OCI-LY1 (cell line): ENCODE measurements at regions not wholly inside any gene's neighbourhood (a gene's known extent, or its start where the extent isn't known, plus 50 kb on each side); places are given as distances from the start of the nearest gene placed in this dataset.

Experiments
- H2AFZ ChIP-seq: fragments of 200-600 bp; sonication (generic), shearing (Covaris generic); 2 replicates; pipeline ENCODE4 v1.6.0; 2014; ENCODE audit warnings: antibody characterized with exemption, mild to moderate bottlenecking, low read length
- H3F3A ChIP-seq: fragments of 200-600 bp; sonication (generic), shearing (Covaris generic); 2 replicates; pipeline ENCODE4 v1.6.0; 2014; ENCODE audit warnings: mild to moderate bottlenecking, antibody characterized with exemption, low read length, moderate library complexity; ENCODE audit not compliant: insufficient read depth
- H3K27ac ChIP-seq: fragments of 200-600 bp; sonication (generic); 2 replicates; pipeline ENCODE4 v1.5.1; 2014; ENCODE audit warnings: low read length, mixed run types, mild to moderate bottlenecking, low read depth; ENCODE audit not compliant: poor library complexity, severe bottlenecking
- H3K27me3 ChIP-seq: fragments of 200-600 bp; sonication (generic); 2 replicates; pipeline ENCODE4 v1.6.0; 2014; ENCODE audit warnings: antibody characterized with exemption, mild to moderate bottlenecking, low read length, moderate library complexity; ENCODE audit not compliant: insufficient read depth
- H3K36me3 ChIP-seq: fragments of 200-600 bp; sonication (generic); 2 replicates; pipeline ENCODE4 v1.6.1; 2014; ENCODE audit warnings: mild to moderate bottlenecking, antibody characterized with exemption, low read length, moderate library complexity, mixed read lengths; ENCODE audit not compliant: insufficient read depth
- H3K4me1 ChIP-seq: fragments of 200-600 bp; sonication (generic); 2 replicates; pipeline ENCODE4 v1.5.1; 2014; ENCODE audit warnings: mild to moderate bottlenecking, low read length, moderate library complexity; ENCODE audit not compliant: insufficient read depth, severe bottlenecking
- H3K4me2 ChIP-seq: fragments of 200-600 bp; sonication (generic), shearing (Covaris generic); 2 replicates; pipeline ENCODE4 v1.6.1; 2014; ENCODE audit warnings: low read length
- H3K4me3 ChIP-seq: fragments of 200-600 bp; sonication (generic); 2 replicates; pipeline ENCODE4 v1.5.1; 2014; ENCODE audit warnings: low read length, low read depth, mild to moderate bottlenecking, mixed read lengths; ENCODE audit not compliant: poor library complexity, severe bottlenecking
- H3K79me2 ChIP-seq: fragments of 200-600 bp; shearing (Covaris generic); 2 replicates; pipeline ENCODE4 v1.6.1; 2016; ENCODE audit warnings: mixed run types, low read length, mixed read lengths; ENCODE audit not compliant: insufficient read depth
- H3K9ac ChIP-seq: fragments of 200-600 bp; sonication (generic), shearing (Covaris generic); 2 replicates; pipeline ENCODE4 v1.6.1; 2014; ENCODE audit warnings: mild to moderate bottlenecking, low read length, mixed read lengths
- H3K9me2 ChIP-seq: fragments of 200-600 bp; sonication (generic), shearing (Covaris generic); 2 replicates; pipeline ENCODE4 v1.6.1; 2014; ENCODE audit warnings: low read depth, mild to moderate bottlenecking, low read length, mixed read lengths
- H3K9me3 ChIP-seq: fragments of 200-600 bp; shearing (Covaris generic); 2 replicates; pipeline ENCODE4 v1.6.1; 2014; ENCODE audit warnings: low read length, mixed read lengths
- H4K20me1 ChIP-seq: fragments of 200-600 bp; sonication (generic), shearing (Covaris generic); 2 replicates; pipeline ENCODE4 v1.6.0; 2016; ENCODE audit warnings: mild to moderate bottlenecking, low read length; ENCODE audit not compliant: insufficient read depth
- EZH2 ChIP-seq: fragments of 200-600 bp; sonication (generic), shearing (Covaris generic); IDR thresholded peaks from 2 replicates; pipeline ENCODE4 v1.8.0; 2017; ENCODE audit warnings: borderline replicate concordance, mixed run types, mild to moderate bottlenecking, antibody characterized with exemption, low read length, moderate library complexity, mixed read lengths
- TF ChIP-seq, protein P1 (sequence below): fragments of 200-600 bp; sonication (generic), shearing (Covaris generic); IDR thresholded peaks from 2 replicates; pipeline ENCODE4 v1.5.1; 2017; ENCODE audit warnings: mild to moderate bottlenecking, antibody characterized with exemption, low read length, moderate library complexity, mixed read lengths

DNA sequence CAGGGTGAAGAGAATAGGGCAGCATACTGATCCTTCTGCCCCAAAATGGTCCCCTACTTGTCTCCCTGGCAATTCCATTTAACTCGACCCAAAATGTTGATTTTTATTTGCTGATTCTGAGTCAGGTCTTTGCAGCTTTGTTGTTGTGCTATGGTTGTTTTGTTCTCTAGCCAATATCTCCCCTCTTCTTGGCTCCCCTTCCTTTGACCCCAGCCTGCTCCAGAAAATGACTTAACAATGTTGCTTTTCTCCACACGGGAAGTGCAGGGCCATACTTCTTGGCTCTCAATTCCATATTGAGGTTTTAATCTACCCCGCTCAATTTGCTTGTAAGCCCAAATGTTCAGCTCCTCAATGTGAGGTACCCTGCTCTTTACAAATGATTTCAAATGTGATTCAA lies 330.0 kb downstream of the RASEF start:
- H3K36me3 ChIP-seq, result no peaks in the 10 kb centered on the region
- H2AFZ ChIP-seq, result no peak overlapping the region
- H3F3A ChIP-seq, result no peaks in the 10 kb centered on the region
- no peak overlapping the region for H3K27ac ChIP-seq
- TF ChIP-seq, protein P1, sequence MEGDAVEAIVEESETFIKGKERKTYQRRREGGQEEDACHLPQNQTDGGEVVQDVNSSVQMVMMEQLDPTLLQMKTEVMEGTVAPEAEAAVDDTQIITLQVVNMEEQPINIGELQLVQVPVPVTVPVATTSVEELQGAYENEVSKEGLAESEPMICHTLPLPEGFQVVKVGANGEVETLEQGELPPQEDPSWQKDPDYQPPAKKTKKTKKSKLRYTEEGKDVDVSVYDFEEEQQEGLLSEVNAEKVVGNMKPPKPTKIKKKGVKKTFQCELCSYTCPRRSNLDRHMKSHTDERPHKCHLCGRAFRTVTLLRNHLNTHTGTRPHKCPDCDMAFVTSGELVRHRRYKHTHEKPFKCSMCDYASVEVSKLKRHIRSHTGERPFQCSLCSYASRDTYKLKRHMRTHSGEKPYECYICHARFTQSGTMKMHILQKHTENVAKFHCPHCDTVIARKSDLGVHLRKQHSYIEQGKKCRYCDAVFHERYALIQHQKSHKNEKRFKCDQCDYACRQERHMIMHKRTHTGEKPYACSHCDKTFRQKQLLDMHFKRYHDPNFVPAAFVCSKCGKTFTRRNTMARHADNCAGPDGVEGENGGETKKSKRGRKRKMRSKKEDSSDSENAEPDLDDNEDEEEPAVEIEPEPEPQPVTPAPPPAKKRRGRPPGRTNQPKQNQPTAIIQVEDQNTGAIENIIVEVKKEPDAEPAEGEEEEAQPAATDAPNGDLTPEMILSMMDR, result no peak
- TF ChIP-seq EZH2, result no peak
- no peaks in the 10 kb centered on the region for H4K20me1 ChIP-seq
- H3K4me2 ChIP-seq, result no peak overlapping the region
- H3K9me3 ChIP-seq, result no peaks in the 10 kb centered on the region
- no peaks in the 10 kb centered on the region for H3K9me2 ChIP-seq
- no peaks in the 10 kb centered on the region for H3K4me1 ChIP-seq
- H3K27me3 ChIP-seq, result no peaks in the 10 kb centered on the region
- H3K9ac ChIP-seq, result no peak overlapping the region
- H3K4me3 ChIP-seq, result no peak overlapping the region
- H3K79me2 ChIP-seq, result no peaks in the 10 kb centered on the region

DNA sequence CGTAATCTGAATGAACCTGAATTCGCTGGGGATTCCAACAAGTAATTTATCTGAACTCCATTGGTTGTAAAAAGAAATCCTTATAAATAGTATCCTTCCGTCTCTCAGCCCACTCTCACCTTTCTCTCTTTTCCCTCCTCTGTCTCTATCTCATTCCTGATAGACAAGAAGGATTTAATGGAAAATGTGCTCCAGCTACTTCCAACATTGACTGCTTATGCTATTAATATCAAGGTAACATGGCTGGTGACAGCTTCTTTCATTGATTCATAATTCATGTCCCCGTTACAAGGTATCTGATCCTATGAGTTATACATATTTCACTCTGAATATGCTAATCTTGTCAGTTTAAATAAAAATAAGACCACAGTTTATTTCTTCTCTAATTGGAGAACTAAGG lies 326.8 kb downstream of the RASEF start:
- no peak overlapping the region for H2AFZ ChIP-seq

DNA sequence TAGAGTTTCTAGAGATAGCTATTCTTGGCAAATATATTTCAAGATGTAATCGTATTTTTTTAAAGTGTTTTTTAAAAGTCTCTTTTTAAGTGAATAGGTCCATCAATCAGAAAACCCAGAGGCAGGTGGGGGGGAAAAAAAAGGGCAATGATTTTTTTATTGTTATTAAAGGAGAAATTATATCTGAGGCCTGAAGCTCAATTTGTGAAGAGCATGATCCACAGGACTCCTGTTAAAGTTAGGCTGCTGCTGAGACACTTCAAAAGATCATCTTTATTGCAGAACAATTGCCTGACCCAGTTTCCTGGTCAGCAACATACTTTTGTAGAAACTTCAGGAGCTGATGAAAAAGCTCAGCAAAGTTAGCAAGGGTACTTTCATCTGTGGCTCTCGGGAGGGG lies 326.2 kb downstream of the RASEF start:
- Histone ChIP-seq H2AFZ (no peak overlapping the region), H3K9ac (no peak overlapping the region), H4K20me1 (no peaks in the 10 kb centered on the region), H3K79me2 (no peaks in the 10 kb centered on the region), H3K9me3 (no peaks in the 10 kb centered on the region), H3K27me3 (no peaks in the 10 kb centered on the region), H3F3A (no peaks in the 10 kb centered on the region), H3K27ac (no peak overlapping the region), H3K4me2 (no peak overlapping the region), H3K36me3 (no peaks in the 10 kb centered on the region), H3K9me2 (no peaks in the 10 kb centered on the region), H3K4me3 (no peak overlapping the region), H3K4me1 (no peaks in the 10 kb centered on the region)
- no peak for TF ChIP-seq EZH2
- TF ChIP-seq, protein P1, result no peak

More for the DNA sequence above, 326.8 kb downstream of the RASEF start:
- no peaks in the 10 kb centered on the region for H3K27me3 ChIP-seq
- H3K36me3 ChIP-seq, result no peaks in the 10 kb centered on the region
- no peaks in the 10 kb centered on the region for H3K9me2 ChIP-seq
- no peaks in the 10 kb centered on the region for H4K20me1 ChIP-seq
- no peak overlapping the region for H3K27ac ChIP-seq
- no peaks in the 10 kb centered on the region for H3K9me3 ChIP-seq
- no peak overlapping the region for H3K4me3 ChIP-seq
- no peaks in the 10 kb centered on the region for H3K4me1 ChIP-seq
- no peaks in the 10 kb centered on the region for H3F3A ChIP-seq
- no peaks in the 10 kb centered on the region for H3K79me2 ChIP-seq
- TF ChIP-seq, protein P1, result no peak
- no peak for TF ChIP-seq EZH2
- H3K9ac ChIP-seq, result no peak overlapping the region
- no peak overlapping the region for H3K4me2 ChIP-seq
